ENCODE measurements at regions not wholly inside any gene's neighbourhood (a gene's known extent, or its start where the extent isn't known, plus 50 kb on each side); places are given as distances from the start of the nearest gene placed in this dataset.

- no peak for TF ChIP-seq JUND (IDR thresholded peaks at IDR 0.05; ENCODE audit: low read length)
- no peak for TF ChIP-seq KDM1A (IDR thresholded peaks at IDR 0.05; ENCODE audit: borderline replicate concordance, low read length)
Observed at GRCh38 chr6:103715269-103715668, 1144.5 kb downstream of the HACE1 start.

Measured in H1 (cell line).